ENCODE measurements at regions not wholly inside any gene's neighbourhood (a gene's known extent, or its start where the extent isn't known, plus 50 kb on each side); places are given as distances from the start of the nearest gene placed in this dataset.

DNA sequence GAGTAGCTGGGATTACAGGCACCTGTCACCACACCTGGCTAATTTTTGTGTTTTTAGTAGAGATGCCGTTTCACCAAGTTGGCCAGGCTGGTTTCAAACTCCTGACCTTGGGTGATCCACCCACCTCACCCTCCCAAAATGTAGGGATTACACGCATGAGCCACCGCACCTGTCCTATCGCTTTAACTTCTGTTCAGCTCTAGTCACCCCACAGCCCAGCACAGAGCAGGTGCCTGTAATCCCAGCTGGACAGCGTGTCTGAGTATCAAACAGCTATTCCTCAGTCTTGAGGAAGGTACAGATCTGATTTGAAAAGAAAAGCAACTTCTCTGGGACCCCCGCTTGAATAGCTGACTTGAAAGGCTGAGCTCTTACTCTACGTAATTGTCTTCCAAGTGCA, 149.1 kb downstream of the CTTN start:
- no peak for TF ChIP-seq EZH2 (IDR thresholded peaks at IDR 0.05; ENCODE audit: low read depth)
- TF ChIP-seq, protein P1, sequence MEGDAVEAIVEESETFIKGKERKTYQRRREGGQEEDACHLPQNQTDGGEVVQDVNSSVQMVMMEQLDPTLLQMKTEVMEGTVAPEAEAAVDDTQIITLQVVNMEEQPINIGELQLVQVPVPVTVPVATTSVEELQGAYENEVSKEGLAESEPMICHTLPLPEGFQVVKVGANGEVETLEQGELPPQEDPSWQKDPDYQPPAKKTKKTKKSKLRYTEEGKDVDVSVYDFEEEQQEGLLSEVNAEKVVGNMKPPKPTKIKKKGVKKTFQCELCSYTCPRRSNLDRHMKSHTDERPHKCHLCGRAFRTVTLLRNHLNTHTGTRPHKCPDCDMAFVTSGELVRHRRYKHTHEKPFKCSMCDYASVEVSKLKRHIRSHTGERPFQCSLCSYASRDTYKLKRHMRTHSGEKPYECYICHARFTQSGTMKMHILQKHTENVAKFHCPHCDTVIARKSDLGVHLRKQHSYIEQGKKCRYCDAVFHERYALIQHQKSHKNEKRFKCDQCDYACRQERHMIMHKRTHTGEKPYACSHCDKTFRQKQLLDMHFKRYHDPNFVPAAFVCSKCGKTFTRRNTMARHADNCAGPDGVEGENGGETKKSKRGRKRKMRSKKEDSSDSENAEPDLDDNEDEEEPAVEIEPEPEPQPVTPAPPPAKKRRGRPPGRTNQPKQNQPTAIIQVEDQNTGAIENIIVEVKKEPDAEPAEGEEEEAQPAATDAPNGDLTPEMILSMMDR (conservative IDR thresholded peaks at IDR 0.05), result no peak
